ENCODE measurements at regions not wholly inside any gene's neighbourhood (a gene's known extent, or its start where the extent isn't known, plus 50 kb on each side); places are given as distances from the start of the nearest gene placed in this dataset.

DNA sequence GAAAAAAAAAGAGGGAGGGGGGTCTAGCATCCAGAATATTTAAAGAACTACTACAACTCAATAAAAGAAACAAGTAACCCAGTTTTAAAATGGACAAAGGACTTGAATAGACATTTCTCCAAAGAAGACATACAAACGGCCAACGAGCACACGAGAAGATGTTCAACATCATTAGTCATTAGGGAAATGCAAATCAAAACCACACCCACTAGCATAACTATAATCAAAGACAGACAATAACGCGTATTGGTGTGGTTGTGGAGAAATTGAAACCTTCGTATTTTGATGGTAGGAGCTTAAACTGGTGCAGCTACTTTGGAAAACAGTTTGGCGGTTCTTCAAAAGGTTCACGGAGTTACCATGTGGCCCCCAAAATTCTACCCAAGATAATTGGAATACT lies 64.3 kb upstream of the CAB39 start:
- Mint-ChIP-seq H3K4me3 (no peak overlapping the region), H3K27ac (no peak overlapping the region), H3K9me3 (peaks cover 10% of the 10 kb centered on the region), H3K36me3 (no peaks in the 10 kb centered on the region), H3K4me1 (no peaks in the 10 kb centered on the region), H3K27me3 (ENCODE audit: low read depth) (no peaks in the 10 kb centered on the region)
- DNase-seq (ENCODE audit: low spot score) = no peak
- no peak for ATAC-seq
- TF ChIP-seq, protein P1, sequence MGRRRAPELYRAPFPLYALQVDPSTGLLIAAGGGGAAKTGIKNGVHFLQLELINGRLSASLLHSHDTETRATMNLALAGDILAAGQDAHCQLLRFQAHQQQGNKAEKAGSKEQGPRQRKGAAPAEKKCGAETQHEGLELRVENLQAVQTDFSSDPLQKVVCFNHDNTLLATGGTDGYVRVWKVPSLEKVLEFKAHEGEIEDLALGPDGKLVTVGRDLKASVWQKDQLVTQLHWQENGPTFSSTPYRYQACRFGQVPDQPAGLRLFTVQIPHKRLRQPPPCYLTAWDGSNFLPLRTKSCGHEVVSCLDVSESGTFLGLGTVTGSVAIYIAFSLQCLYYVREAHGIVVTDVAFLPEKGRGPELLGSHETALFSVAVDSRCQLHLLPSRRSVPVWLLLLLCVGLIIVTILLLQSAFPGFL (CRISPR knock-in tag; IDR thresholded peaks at IDR 0.05; ENCODE audit: borderline replicate concordance) = no peak
- TF ChIP-seq, protein P2, sequence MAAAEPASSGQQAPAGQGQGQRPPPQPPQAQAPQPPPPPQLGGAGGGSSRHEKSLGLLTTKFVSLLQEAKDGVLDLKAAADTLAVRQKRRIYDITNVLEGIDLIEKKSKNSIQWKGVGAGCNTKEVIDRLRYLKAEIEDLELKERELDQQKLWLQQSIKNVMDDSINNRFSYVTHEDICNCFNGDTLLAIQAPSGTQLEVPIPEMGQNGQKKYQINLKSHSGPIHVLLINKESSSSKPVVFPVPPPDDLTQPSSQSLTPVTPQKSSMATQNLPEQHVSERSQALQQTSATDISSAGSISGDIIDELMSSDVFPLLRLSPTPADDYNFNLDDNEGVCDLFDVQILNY (CRISPR knock-in tag; IDR thresholded peaks at IDR 0.05) = no peak
- TF ChIP-seq, protein P3, sequence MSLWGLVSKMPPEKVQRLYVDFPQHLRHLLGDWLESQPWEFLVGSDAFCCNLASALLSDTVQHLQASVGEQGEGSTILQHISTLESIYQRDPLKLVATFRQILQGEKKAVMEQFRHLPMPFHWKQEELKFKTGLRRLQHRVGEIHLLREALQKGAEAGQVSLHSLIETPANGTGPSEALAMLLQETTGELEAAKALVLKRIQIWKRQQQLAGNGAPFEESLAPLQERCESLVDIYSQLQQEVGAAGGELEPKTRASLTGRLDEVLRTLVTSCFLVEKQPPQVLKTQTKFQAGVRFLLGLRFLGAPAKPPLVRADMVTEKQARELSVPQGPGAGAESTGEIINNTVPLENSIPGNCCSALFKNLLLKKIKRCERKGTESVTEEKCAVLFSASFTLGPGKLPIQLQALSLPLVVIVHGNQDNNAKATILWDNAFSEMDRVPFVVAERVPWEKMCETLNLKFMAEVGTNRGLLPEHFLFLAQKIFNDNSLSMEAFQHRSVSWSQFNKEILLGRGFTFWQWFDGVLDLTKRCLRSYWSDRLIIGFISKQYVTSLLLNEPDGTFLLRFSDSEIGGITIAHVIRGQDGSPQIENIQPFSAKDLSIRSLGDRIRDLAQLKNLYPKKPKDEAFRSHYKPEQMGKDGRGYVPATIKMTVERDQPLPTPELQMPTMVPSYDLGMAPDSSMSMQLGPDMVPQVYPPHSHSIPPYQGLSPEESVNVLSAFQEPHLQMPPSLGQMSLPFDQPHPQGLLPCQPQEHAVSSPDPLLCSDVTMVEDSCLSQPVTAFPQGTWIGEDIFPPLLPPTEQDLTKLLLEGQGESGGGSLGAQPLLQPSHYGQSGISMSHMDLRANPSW (CRISPR knock-in tag; conservative IDR thresholded peaks at IDR 0.05; ENCODE audit: low read depth) = no peak
- TF ChIP-seq, protein P4, sequence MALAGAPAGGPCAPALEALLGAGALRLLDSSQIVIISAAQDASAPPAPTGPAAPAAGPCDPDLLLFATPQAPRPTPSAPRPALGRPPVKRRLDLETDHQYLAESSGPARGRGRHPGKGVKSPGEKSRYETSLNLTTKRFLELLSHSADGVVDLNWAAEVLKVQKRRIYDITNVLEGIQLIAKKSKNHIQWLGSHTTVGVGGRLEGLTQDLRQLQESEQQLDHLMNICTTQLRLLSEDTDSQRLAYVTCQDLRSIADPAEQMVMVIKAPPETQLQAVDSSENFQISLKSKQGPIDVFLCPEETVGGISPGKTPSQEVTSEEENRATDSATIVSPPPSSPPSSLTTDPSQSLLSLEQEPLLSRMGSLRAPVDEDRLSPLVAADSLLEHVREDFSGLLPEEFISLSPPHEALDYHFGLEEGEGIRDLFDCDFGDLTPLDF (CRISPR knock-in tag; IDR thresholded peaks at IDR 0.05) = no peak
- TF ChIP-seq ZNF263 (CRISPR knock-in tag; IDR thresholded peaks at IDR 0.05; ENCODE audit: low read depth) = no peak
- TF ChIP-seq RELA (CRISPR knock-in tag; IDR thresholded peaks at IDR 0.05; ENCODE audit: borderline replicate concordance) = no peak
- no peak for TF ChIP-seq SMAD4 (CRISPR knock-in tag; IDR thresholded peaks at IDR 0.05)
- TF ChIP-seq, protein P5, sequence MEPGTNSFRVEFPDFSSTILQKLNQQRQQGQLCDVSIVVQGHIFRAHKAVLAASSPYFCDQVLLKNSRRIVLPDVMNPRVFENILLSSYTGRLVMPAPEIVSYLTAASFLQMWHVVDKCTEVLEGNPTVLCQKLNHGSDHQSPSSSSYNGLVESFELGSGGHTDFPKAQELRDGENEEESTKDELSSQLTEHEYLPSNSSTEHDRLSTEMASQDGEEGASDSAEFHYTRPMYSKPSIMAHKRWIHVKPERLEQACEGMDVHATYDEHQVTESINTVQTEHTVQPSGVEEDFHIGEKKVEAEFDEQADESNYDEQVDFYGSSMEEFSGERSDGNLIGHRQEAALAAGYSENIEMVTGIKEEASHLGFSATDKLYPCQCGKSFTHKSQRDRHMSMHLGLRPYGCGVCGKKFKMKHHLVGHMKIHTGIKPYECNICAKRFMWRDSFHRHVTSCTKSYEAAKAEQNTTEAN (CRISPR knock-in tag; IDR thresholded peaks at IDR 0.05) = no peak
- TF ChIP-seq, protein P6, sequence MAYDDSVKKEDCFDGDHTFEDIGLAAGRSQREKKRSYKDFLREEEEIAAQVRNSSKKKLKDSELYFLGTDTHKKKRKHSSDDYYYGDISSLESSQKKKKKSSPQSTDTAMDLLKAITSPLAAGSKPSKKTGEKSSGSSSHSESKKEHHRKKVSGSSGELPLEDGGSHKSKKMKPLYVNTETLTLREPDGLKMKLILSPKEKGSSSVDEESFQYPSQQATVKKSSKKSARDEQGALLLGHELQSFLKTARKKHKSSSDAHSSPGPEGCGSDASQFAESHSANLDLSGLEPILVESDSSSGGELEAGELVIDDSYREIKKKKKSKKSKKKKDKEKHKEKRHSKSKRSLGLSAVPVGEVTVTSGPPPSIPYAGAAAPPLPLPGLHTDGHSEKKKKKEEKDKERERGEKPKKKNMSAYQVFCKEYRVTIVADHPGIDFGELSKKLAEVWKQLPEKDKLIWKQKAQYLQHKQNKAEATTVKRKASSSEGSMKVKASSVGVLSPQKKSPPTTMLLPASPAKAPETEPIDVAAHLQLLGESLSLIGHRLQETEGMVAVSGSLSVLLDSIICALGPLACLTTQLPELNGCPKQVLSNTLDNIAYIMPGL (CRISPR knock-in tag; IDR thresholded peaks at IDR 0.05) = no peak
- TF ChIP-seq, protein P7, sequence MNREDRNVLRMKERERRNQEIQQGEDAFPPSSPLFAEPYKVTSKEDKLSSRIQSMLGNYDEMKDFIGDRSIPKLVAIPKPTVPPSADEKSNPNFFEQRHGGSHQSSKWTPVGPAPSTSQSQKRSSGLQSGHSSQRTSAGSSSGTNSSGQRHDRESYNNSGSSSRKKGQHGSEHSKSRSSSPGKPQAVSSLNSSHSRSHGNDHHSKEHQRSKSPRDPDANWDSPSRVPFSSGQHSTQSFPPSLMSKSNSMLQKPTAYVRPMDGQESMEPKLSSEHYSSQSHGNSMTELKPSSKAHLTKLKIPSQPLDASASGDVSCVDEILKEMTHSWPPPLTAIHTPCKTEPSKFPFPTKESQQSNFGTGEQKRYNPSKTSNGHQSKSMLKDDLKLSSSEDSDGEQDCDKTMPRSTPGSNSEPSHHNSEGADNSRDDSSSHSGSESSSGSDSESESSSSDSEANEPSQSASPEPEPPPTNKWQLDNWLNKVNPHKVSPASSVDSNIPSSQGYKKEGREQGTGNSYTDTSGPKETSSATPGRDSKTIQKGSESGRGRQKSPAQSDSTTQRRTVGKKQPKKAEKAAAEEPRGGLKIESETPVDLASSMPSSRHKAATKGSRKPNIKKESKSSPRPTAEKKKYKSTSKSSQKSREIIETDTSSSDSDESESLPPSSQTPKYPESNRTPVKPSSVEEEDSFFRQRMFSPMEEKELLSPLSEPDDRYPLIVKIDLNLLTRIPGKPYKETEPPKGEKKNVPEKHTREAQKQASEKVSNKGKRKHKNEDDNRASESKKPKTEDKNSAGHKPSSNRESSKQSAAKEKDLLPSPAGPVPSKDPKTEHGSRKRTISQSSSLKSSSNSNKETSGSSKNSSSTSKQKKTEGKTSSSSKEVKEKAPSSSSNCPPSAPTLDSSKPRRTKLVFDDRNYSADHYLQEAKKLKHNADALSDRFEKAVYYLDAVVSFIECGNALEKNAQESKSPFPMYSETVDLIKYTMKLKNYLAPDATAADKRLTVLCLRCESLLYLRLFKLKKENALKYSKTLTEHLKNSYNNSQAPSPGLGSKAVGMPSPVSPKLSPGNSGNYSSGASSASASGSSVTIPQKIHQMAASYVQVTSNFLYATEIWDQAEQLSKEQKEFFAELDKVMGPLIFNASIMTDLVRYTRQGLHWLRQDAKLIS (CRISPR knock-in tag; IDR thresholded peaks at IDR 0.05; ENCODE audit: borderline replicate concordance) = no peak
- TF ChIP-seq, protein P8, sequence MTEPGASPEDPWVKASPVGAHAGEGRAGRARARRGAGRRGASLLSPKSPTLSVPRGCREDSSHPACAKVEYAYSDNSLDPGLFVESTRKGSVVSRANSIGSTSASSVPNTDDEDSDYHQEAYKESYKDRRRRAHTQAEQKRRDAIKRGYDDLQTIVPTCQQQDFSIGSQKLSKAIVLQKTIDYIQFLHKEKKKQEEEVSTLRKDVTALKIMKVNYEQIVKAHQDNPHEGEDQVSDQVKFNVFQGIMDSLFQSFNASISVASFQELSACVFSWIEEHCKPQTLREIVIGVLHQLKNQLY (CRISPR knock-in tag; IDR thresholded peaks at IDR 0.05) = no peak
- ChIA-PET POLR2A (no interaction called here), CTCF (no interaction called here)
